ENCODE measurements at regions not wholly inside any gene's neighbourhood (a gene's known extent, or its start where the extent isn't known, plus 50 kb on each side); places are given as distances from the start of the nearest gene placed in this dataset.

DNA sequence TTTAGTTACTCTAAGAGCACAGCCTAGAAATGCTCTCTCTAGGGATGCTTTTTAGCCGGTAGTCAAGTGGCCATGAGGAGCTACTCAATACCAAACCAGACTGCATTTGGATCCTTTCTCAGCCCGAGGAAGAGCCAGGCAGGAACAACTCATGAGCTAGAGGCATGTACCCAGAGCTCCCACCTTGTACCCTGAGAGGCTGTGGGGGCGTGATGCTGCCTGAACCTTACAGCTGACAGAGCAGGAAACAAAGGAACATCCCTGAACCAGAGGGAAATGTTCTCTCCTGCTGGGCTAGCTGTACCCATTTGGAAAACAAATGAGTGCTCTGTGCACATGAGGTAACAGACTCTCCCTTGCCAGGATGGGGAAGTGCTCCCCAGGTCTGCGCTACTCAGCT lies 131.6 kb downstream of the OSR1 start:
- H3K4me1 Mint-ChIP-seq, result no peaks in the 10 kb centered on the region
- no peak overlapping the region for H3K4me3 Mint-ChIP-seq
- no peaks in the 10 kb centered on the region for H3K27me3 Mint-ChIP-seq
- H3K9me3 Mint-ChIP-seq, result no peaks in the 10 kb centered on the region
- no peak for ATAC-seq (ENCODE audit: low read depth)
- no peak for DNase-seq
- POLR2A ChIA-PET, result no interaction called here
- no peak overlapping the region for H3K27ac Mint-ChIP-seq
- no peaks in the 10 kb centered on the region for H3K36me3 Mint-ChIP-seq

DNA sequence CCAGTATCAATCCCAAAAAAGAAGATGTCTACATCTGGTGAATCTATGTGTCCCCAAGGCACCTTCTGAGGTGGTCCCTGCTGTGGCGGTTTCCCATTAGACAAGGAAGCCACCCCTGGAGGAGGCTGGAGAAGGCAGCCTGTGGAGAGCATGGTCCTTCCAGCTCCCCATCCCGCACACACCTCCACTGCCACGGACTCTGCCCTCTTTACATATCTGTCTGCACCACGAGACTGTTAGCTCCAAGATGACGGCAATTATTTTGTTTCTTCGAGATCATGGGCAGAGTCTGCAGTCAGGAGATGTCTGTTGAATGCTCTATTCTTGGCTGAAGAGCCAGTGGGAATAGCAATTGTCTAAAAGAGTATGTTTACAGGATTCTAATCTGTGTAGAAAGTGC lies 132.0 kb downstream of the OSR1 start:
- H3K27ac Mint-ChIP-seq, result no peak overlapping the region
- ATAC-seq (ENCODE audit: low read depth) (no peak), DNase-seq (no peak)
- H3K9me3 Mint-ChIP-seq, result no peaks in the 10 kb centered on the region
- no peak overlapping the region for H3K4me3 Mint-ChIP-seq
- H3K36me3 Mint-ChIP-seq, result no peaks in the 10 kb centered on the region
- H3K4me1 Mint-ChIP-seq, result no peaks in the 10 kb centered on the region
- POLR2A ChIA-PET, result no interaction called here
- no peaks in the 10 kb centered on the region for H3K27me3 Mint-ChIP-seq

DNA sequence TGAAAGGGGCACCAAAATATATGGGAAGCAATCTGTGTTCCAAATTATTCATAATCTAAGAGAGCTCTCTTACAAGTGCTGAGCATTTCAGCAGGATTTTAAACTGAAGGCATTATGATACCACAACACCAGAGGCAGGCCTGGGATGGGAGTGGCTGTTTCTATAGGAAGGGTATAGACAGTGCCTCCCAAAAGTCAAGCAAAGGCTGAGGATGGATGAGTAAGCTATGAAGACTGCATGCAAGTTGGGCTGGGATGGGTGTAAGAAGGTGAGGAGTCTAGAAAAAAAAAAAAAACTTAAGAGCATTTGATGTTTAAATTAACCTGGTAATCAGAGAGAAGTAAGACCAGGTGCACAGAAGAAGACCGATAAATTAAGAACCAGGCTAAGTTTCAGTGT lies 132.5 kb downstream of the OSR1 start:
- Mint-ChIP-seq H3K27ac (no peak overlapping the region), H3K4me3 (no peak overlapping the region), H3K27me3 (no peaks in the 10 kb centered on the region), H3K9me3 (no peaks in the 10 kb centered on the region), H3K4me1 (no peaks in the 10 kb centered on the region), H3K36me3 (no peaks in the 10 kb centered on the region)
- POLR2A ChIA-PET, result no interaction called here
- DNase-seq, result no peak
- ATAC-seq (ENCODE audit: low read depth), result no peak

DNA sequence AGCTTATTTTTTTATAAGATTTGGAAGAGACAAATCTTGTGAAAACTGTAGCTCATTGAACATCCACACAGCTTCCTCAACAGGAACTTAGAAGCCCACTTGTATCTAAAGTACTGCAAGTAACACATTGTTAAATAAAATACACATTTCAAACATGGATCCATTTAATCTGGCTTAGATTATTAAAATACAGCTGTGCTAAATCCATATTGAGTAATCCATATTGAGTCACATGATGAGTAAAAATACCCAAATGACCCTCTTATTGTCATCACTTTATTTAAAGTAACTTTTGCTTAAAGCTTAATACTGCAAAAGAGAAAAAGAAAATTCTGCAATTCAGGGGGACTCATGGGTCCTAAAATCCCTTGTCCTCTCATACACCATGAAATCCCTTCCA lies 133.3 kb downstream of the OSR1 start:
- no peak for DNase-seq
- no peaks in the 10 kb centered on the region for H3K9me3 Mint-ChIP-seq
- no peak overlapping the region for H3K27ac Mint-ChIP-seq
- POLR2A ChIA-PET, result no interaction called here
- no peaks in the 10 kb centered on the region for H3K27me3 Mint-ChIP-seq
- no peaks in the 10 kb centered on the region for H3K4me1 Mint-ChIP-seq
- no peak overlapping the region for H3K4me3 Mint-ChIP-seq
- ATAC-seq (ENCODE audit: low read depth), result no peak
- H3K36me3 Mint-ChIP-seq, result no peaks in the 10 kb centered on the region

DNA sequence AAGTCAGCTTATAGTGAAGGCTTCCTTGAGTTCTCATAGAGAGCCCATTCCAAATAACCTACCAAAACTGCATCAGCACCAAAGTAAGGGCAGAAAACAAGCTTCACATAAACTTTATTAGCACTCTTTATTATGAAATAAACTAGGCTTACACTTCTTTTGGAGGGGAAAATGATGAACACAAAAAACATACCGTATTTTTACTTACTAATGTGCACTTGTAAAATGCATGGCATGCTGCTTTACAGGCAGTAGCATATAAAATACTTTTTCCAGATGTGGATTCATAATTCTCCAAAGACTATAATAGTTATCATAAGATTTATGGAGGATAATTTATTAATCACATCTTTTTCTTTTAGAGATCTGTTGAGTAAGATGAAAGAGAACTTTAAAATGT lies 133.9 kb downstream of the OSR1 start:
- Mint-ChIP-seq H3K27me3 (no peaks in the 10 kb centered on the region), H3K4me1 (no peaks in the 10 kb centered on the region), H3K27ac (no peak overlapping the region), H3K36me3 (no peaks in the 10 kb centered on the region), H3K9me3 (no peaks in the 10 kb centered on the region), H3K4me3 (no peak overlapping the region)
- POLR2A ChIA-PET, result no interaction called here
- no peak for ATAC-seq (ENCODE audit: low read depth)
- DNase-seq, result no peak

DNA sequence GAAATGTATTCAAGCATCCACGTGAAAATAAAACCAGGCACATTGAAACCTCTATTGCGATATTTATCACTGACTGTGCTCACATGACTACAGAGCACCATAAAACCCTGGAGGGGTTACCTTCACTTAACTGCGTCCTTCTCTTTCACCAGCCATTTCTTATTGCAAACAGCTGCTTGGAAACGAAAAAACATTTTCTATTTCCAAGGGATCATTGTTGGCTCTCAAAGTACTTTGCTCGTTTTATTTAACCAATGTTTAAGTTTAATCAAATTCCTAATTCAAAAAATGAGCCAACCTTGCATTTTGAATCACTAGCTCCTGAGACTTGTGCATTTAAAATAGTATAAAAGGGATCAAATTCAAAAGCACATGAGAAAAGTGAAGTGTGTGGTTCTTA lies 134.4 kb downstream of the OSR1 start:
- H3K4me3 Mint-ChIP-seq, result no peak overlapping the region
- H3K27me3 Mint-ChIP-seq, result no peaks in the 10 kb centered on the region
- H3K27ac Mint-ChIP-seq, result no peak overlapping the region
- POLR2A ChIA-PET, result no interaction called here
- H3K36me3 Mint-ChIP-seq, result no peaks in the 10 kb centered on the region
- no peaks in the 10 kb centered on the region for H3K9me3 Mint-ChIP-seq
- DNase-seq, result no peak
- no peaks in the 10 kb centered on the region for H3K4me1 Mint-ChIP-seq
- ATAC-seq (ENCODE audit: low read depth), result no peak

DNA sequence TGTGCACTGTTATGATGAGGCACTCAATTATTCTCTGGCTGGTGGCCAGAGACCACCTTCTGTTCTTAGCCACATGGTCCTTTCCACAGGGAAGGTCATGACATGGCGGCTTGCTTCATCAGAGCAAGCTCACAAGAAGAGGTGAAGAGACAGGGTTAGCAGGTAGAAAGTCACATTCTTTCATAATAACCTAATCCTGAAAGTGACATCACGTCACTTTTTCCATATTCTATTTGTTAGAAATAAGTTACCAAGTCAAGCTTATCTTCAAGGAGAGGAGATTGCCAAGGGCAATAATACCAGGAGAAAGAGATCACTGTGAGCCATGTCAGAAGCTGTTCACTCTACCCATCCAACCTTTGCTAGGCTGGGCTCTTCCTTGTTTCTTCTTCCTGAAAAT lies 139.4 kb downstream of the OSR1 start:
- POLR2A ChIA-PET, result no interaction called here
- ATAC-seq (ENCODE audit: low read depth) (no peak), DNase-seq (no peak)
- H3K4me3 Mint-ChIP-seq, result no peak overlapping the region
- H3K9me3 Mint-ChIP-seq, result no peaks in the 10 kb centered on the region
- no peak overlapping the region for H3K27ac Mint-ChIP-seq
- no peaks in the 10 kb centered on the region for H3K36me3 Mint-ChIP-seq
- no peaks in the 10 kb centered on the region for H3K4me1 Mint-ChIP-seq
- H3K27me3 Mint-ChIP-seq, result no peaks in the 10 kb centered on the region

DNA sequence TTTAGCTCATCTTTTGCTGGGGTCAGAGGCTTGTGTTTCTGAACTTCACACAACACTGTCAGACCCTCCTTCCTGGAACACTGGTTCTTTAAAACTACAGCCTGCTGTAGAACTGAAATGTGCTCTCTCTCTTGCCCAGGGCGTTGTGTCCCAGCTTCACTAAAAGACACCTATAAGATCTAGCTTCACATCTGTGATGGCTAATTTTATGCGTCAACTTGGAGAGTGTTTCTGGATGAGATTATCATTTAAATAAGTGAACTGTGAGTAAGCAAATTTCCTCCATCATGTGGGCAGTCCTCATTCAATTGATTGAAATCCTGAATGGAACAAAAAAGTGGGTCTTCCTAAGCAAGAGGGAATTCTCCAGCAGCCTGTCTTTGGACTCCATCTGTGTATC lies 140.3 kb downstream of the OSR1 start:
- Mint-ChIP-seq H3K4me1 (no peaks in the 10 kb centered on the region), H3K27ac (no peak overlapping the region), H3K36me3 (no peaks in the 10 kb centered on the region), H3K9me3 (no peaks in the 10 kb centered on the region), H3K27me3 (no peaks in the 10 kb centered on the region), H3K4me3 (no peak overlapping the region)
- no peak for DNase-seq
- ATAC-seq (ENCODE audit: low read depth), result no peak
- POLR2A ChIA-PET, result no interaction called here

DNA sequence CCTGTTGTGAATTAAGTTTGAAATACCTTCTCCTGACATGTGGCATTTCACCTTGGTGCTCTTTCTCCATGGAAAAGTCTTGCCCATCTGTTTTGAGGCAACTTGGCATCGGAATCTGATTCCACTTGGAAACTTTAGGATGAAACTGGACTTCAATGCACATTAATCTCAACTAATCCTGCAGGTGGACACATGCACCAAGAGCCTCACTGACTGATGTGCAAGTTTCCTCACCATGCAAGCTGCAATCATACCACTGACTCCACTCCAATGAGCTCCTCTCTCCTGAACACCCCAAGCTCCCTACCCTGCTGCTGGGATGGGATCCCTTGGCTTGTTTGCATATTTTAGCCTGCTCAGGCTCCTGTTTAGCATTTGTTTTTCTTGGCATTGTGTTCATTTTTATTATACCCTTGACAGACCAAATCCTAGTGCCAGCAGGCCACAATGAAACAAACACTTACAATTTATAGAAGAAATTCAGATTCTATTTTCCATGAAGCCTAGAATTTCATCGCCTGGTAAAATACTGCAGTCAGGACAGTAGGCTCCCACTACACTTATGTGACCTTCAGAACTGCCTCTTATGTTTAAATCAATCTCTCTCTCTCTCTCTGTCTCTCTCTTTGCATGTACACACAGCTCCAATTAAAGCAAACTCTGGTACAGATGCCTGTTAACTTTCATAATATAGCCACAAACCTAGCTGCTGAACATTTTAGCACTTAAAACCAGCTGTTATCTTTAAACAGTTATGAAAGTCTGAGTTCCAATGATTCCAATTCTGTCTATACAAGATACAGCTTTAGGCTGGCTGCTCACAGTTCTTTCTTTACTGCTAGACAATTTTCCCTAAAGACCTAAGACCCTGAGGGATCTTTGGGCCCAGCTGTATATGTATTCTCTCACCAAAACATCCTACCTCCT lies 141.5 kb downstream of the OSR1 start:
- H3K27ac Mint-ChIP-seq, result no peak overlapping the region
- DNase-seq (no peak), ATAC-seq (ENCODE audit: low read depth) (no peak)
- no peaks in the 10 kb centered on the region for H3K36me3 Mint-ChIP-seq
- POLR2A ChIA-PET, result no interaction called here
- H3K4me1 Mint-ChIP-seq, result no peaks in the 10 kb centered on the region
- no peak overlapping the region for H3K4me3 Mint-ChIP-seq
- no peaks in the 10 kb centered on the region for H3K27me3 Mint-ChIP-seq
- no peaks in the 10 kb centered on the region for H3K9me3 Mint-ChIP-seq

DNA sequence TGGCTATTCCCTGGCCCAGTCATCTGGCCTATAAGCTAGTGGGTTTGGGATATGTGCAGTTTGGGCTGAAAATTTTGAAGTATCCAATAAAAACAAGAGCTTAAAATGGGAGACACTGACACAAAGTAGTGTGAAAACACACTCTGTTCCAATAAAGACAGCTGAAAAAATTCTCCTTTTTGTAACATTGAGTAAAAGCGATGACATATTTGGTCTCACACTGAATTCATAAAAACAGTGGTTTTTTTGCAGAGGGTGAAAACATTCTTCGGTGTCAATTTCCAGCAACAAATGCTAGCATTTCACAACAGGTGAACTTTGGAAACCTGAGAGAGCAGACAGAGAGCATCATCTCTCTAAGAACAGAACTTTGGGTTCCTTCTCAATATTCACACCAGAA lies 142.2 kb downstream of the OSR1 start:
- Mint-ChIP-seq H3K4me1 (no peaks in the 10 kb centered on the region), H3K27me3 (no peaks in the 10 kb centered on the region), H3K4me3 (no peak overlapping the region), H3K36me3 (no peaks in the 10 kb centered on the region), H3K9me3 (no peaks in the 10 kb centered on the region), H3K27ac (no peak overlapping the region)
- ATAC-seq (ENCODE audit: low read depth), result no peak
- POLR2A ChIA-PET, result no interaction called here
- no peak for DNase-seq

DNA sequence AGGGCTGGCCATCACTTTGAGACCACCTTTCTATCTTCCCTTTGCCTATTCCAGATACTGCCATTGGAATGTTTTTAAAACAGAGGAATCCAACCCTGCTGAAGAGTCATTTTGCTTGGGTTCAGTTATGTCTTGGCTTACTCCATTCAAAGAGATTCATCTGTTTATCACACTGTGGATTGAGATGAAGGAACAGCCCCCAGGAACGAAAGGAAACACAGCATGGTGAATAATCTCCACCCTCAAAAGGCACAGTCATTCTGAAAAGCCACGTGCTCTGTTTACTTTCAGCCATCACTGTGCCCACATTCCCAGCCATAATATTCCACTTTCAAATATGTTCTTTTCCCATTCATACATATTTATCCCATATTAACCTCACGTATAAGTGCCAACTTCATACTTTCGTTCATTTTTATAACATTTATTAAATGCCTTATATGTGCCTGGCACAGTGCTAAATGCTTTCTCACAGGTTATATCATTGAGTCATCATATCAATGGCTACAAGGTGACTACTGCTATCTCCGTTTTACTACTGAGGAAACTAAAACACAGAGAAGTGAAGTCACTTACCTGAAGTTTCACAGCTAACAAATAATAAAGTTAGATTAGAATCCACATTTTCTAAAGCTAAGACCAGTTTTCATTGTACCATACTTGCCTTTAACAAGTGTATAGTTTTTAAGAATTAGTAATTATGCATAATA lies 143.6 kb downstream of the OSR1 start:
- no peak overlapping the region for H3K4me3 Mint-ChIP-seq
- no peaks in the 10 kb centered on the region for H3K27me3 Mint-ChIP-seq
- POLR2A ChIA-PET, result no interaction called here
- H3K9me3 Mint-ChIP-seq, result no peaks in the 10 kb centered on the region
- H3K36me3 Mint-ChIP-seq, result no peaks in the 10 kb centered on the region
- H3K27ac Mint-ChIP-seq, result no peak overlapping the region
- no peaks in the 10 kb centered on the region for H3K4me1 Mint-ChIP-seq
- ATAC-seq (ENCODE audit: low read depth) (no peak), DNase-seq (no peak)

DNA sequence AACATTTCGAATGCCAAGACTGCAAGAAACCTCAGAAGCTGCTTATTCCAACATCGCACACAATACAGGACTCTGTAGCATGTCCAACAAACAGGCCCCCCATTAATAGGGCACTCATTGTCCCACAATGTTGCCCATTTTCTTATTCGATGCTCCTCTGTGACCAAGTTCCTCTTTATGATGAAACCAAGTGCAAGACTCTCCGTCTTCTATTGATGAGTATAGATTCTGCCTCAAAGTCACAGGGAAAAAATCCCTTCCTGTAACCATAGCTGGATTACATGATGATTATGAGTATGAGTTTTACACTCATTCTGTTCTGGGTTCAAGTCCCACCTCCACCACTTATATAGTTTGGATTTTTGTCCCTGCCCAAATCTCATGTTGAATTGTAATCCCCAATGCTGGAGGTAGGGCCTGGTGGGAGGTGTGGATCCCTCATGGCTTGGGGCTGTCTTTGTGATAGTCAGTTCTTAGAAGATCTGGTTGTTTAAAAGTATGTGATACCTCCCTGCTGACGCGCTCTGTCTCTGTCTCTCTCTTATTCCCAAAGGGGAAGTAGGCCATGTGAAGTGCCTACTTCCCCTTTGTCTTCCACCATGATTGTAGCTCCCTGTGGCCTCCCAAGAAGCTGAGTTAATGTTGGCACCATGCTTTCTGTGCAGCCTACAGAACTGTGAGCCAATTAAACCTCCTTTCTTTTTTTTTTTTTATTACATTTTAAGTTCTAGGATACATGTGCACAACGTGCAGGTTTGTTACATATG lies 148.7 kb downstream of the OSR1 start:
- no peak overlapping the region for H3K27ac Mint-ChIP-seq
- ATAC-seq (ENCODE audit: low read depth), result no peak
- H3K4me3 Mint-ChIP-seq, result no peak overlapping the region
- H3K36me3 Mint-ChIP-seq, result no peaks in the 10 kb centered on the region
- H3K27me3 Mint-ChIP-seq, result no peaks in the 10 kb centered on the region
- no peak for DNase-seq
- H3K9me3 Mint-ChIP-seq, result no peaks in the 10 kb centered on the region
- POLR2A ChIA-PET, result no interaction called here
- no peaks in the 10 kb centered on the region for H3K4me1 Mint-ChIP-seq

DNA sequence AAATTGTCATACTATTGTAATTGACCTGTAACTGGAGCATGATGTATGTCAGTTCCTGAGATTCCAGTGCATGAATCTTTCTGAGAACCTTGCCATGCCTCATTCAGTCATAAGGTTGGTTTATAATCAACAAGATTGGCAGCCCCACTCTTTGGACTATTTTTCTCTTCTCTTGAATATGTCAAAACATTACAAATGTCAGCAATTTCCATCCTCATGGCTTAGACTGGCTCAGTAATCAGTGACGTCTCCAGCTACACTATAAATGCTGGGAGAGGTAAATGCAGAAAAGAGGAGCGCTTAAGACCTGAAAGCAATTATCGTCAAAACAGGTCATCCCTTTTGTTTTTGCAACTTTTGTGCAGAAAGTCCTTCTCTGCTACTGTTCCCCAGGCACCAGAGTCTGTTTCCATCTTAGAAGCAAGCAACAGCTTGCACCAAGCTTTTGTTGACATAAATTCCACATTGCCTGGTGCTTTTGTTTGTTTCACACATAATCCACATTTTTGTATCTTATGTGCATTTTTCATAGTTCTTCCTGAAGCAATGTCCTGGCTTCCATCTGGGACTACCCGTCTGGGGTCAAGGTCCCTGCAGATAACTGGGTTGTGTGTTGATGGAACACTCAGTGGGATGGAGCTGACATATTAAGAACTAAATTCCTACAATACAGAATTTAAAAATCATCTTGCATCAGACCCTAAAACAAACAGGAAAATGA lies 149.8 kb downstream of the OSR1 start:
- Mint-ChIP-seq H3K36me3 (no peaks in the 10 kb centered on the region), H3K4me1 (no peaks in the 10 kb centered on the region), H3K27ac (no peak overlapping the region), H3K4me3 (no peak overlapping the region), H3K9me3 (no peaks in the 10 kb centered on the region), H3K27me3 (no peaks in the 10 kb centered on the region)
- POLR2A ChIA-PET, result no interaction called here
- ATAC-seq (ENCODE audit: low read depth), result no peak
- no peak for DNase-seq

Measured in activated naive CD8-positive, alpha-beta T cell treated with anti-CD3 and anti-CD28 coated beads, Interleukin-2, amount 10 ng/mL, durations not matched to agents 7 days and 5 days (primary cell).